ENCODE measurements at regions not wholly inside any gene's neighbourhood (a gene's known extent, or its start where the extent isn't known, plus 50 kb on each side); places are given as distances from the start of the nearest gene placed in this dataset.
A peak's percentile ranks its signal among the peaks of the same experiment; 100 is the strongest.
"Not testable (repeated sequence)": the region's sequence is repeated elsewhere in the genome, so short reads cannot be mapped to it uniquely, and the experiment has no call there.

- DNase-seq (ENCODE audit: low read depth, low spot score) = no peak
These were observed 113.3 kb upstream of the SHISA3 start for GRCh38 chr4:42284030-42284429.

- DNase-seq (ENCODE audit: low read depth, low spot score) = not testable (repeated sequence)
These were observed 108.4 kb upstream of the SHISA3 start for GRCh38 chr4:42288876-42289275.

- DNase-seq (ENCODE audit: low read depth, low spot score) = not testable (repeated sequence)
These were observed 105.1 kb upstream of the SHISA3 start for GRCh38 chr4:42292192-42292591.

- DNase-seq (ENCODE audit: low read depth, low spot score) = peak; percentile 96
These were observed 103.1 kb upstream of the SHISA3 start for GRCh38 chr4:42293967-42294813.

DNA sequence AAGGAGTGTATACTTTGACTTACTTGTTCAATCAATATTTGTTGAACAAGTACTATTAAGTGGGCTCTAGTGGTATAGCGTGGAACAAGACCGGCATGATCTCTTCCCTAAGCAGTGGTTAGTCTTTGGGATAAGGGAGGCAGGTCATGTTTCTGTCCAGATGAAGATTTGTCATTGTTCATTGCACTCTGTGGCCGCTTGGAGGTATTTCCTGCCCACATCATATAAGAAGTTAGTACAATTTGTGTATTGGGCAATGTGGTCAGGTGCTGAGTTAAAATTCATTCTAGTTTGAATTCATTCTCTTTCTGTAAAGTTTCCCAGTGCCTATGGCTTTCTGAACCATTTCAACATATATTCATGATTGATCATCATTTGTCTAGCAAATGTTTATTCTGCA lies 101.1 kb upstream of the SHISA3 start:
- no peak for DNase-seq (ENCODE audit: low read depth, low spot score)

DNA sequence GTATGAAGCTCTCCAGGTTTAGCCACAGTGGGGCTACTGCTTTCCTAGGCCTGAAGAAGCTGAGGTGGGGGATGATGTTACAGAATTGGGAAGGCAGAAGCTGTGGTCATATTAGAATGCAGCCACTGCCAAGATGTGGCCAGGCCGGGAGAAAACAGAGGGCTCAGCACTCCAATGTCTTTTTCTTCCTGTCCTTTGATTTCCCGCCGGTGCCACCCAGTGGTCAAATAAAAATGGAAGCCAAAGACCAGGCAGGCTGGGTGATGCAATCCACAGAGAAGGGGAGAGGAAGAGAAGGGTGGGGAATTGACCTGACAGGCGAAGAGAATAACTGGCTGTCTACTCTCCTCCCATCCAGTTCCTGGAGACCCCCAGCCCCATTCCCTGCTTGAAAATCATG lies 94.9 kb upstream of the SHISA3 start:
- no peak for DNase-seq (ENCODE audit: low read depth, low spot score)

- no peak for DNase-seq (ENCODE audit: low read depth, low spot score)
These were observed 90.8 kb upstream of the SHISA3 start for GRCh38 chr4:42306221-42307109.

- DNase-seq (ENCODE audit: low read depth, low spot score) = no peak
These were observed 89.0 kb upstream of the SHISA3 start for GRCh38 chr4:42308247-42308646.

DNA sequence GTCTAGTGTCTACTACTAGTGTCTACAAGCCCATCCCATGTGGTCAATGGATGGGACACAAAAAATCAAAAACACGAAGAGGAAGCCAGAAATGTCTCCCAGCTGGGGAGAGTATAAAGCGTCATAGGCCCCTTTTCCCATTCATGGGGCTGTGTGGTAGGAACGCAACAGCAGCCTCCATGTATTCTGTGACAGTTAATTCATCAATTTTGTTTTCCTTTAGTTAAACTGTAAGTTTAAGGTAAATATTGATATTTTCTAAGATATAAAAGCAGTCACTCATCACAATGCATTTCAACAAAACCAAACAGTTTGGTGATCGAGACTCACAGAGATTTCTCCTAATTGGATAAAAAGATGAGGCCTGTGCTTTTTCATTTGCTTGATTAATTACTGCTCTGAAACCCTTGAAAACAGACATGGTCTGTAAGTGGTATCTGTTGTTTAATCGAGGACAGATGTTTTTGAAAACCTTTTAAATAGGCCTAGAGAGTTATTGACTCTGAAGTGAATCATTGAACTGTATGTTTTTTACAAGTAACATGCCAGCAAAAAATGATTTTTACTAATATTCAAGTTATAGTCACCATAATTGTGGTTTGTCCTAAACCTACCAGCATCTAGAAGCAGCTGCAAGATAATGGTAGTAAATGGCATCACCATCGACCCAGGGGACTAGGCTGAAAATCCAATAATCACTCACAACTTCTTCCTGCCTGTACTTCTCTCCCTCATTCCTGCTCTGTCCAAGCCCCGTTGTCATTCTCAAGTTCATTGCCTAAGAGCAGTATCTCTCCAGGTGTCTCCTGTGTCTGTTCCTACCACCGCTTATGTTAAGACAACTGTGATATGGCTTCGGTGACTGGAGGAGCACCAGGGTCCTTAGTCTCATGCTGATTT lies 87.7 kb upstream of the SHISA3 start:
- DNase-seq (ENCODE audit: low read depth, low spot score) = no peak

DNA sequence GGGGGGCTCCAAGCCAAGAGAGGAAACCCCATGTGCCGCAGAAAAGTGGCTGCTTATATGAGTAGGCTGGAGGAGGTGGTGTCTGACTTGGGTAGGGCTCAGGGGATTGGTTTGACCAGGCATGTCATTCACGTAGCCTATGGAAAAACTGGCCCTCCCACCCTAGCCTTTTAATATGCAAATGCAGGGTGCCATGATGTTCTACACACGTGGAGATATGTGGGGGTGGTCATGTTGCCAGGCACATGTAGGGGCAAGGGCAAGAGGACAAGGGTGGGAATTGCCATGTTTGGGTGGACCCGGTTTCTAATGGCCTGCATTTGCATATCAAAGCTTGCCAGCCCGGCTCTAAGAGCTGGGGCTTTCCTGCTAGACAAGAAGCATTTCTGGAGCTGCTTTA lies 86.9 kb upstream of the SHISA3 start:
- no peak for DNase-seq (ENCODE audit: low read depth, low spot score)

DNA sequence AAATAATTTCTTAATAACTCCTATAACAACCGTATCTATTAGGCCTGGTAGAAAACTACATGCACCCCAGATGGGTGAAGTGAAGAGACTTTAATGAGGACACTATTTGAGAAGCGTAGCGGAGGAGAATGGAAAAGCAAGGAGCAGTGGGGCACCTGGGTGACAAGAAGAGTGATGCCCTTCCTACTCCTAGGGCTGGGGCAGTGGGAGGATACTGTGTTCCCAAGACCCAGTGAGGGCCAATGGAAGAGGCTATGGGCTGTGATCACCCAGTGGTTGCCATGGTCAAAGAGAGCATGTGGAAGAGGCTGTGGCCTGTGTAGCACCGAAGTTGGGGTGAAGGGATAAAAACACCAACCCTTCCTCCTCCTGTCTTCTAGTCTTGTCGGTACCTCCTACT lies 86.5 kb upstream of the SHISA3 start:
- no peak for DNase-seq (ENCODE audit: low read depth, low spot score)

- no peak for DNase-seq (ENCODE audit: low read depth, low spot score)
These were observed 85.7 kb upstream of the SHISA3 start for GRCh38 chr4:42311591-42311990.

DNA sequence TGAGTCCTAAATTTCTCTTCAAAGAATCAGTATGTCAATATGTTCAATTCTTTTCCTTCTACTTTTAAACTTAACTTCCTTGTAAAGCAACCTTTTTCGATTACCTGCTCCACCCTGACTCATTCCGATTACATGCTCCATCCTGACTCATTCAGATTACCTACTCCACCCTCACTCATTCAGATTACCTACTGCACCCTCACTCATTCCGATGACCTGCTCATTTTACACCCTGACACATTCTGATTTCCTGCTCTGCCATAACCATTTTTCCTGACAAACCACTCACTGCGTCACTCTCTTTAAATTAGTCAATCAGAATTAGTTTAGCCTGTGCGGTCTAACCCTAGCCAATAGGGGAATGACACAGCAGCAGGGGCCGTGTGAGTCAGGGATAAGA lies 83.9 kb upstream of the SHISA3 start:
- not testable (repeated sequence) for DNase-seq (ENCODE audit: low read depth, low spot score)

DNA sequence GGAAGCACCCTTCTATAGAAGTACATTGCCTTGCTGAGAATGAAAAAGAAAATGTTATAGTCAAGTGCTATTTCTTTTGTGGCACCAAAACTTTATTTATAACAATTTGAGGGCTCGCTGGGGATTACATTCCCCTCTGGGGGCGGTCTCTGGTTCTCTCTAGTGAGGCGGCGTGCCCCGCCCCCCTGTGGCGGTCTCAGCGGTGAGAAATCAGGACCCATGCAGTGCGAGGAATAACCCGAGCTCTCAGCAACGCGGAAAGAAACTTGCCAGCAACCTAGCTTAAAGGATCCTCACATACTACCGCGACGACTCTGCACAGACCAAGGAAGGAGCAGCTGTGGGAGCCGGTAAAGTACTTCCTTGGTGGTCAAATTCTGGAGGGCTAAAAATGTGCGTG lies 83.4 kb upstream of the SHISA3 start:
- DNase-seq (ENCODE audit: low read depth, low spot score) = no peak

- no peak for DNase-seq (ENCODE audit: low read depth, low spot score)
These were observed 82.1 kb upstream of the SHISA3 start for GRCh38 chr4:42315231-42315630.

- DNase-seq (ENCODE audit: low read depth, low spot score) = no peak
These were observed 76.4 kb upstream of the SHISA3 start for GRCh38 chr4:42320822-42321388.

DNA sequence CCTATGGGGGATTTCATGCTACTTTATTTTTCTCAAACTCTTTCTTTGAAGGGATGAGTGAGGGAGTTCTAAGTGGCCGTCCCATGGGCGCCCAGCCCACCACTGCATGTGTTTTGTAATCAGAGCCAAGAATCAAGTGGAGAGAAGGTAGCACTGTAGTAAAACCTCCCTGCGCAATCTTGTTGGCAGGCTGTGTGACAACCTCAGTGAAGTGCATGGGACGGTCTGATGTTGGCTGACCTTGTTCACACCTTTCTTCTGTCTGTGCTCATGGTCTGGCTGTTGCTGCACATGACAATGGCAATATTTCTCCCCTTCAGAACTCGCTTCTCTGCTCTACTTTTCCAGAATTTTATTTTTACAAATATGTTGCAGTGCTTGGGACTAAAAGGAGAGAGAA lies 71.2 kb upstream of the SHISA3 start:
- DNase-seq (ENCODE audit: low read depth, low spot score) = no peak

DNA sequence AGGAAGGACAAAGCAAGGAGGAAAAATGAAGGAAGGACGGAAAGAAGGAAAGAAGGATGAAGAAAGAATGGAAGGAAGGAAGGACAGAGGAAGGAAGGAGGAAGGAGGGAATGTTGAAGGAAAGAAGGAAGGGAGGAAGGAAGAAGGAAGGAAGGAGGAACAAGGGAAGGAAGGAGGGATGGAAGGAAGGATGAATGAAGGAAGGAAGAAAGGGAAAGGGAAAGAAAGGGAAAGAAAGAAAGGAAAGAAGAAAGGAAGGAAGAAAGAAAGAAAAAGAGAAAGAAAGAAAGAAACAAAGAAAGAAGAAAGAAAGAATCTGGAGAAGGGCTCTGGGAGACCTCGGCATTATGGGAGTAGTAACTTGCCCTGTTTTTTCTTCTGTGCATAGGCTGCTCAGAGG lies 70.8 kb upstream of the SHISA3 start:
- no peak for DNase-seq (ENCODE audit: low read depth, low spot score)

- no peak for DNase-seq (ENCODE audit: low read depth, low spot score)
These were observed 70.0 kb upstream of the SHISA3 start for GRCh38 chr4:42327323-42327722.

GRCh38 chr4:42328978-42329377 lies 68.3 kb upstream of the SHISA3 start:
- no peak for DNase-seq (ENCODE audit: low read depth, low spot score)

DNA sequence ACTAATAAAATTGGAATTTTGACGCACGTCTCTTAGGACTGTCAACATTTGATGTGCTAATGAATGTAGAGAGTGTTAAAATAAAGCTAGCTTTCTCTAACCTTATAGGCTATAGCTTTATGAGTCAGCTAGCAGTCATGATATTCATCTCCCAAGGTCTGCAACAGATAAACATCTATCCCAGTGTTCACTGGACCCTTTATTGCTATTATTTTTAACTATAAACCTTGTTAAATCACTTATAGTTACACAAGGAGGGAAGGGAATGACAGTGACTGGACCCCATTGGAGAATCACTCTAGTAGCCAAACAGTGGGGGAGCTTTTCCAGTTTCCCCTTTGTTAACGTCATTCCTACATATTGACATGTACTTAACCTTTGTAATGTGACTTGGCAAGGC lies 67.9 kb upstream of the SHISA3 start:
- no peak for DNase-seq (ENCODE audit: low read depth, low spot score)
